ENCODE measurements at regions not wholly inside any gene's neighbourhood (a gene's known extent, or its start where the extent isn't known, plus 50 kb on each side); places are given as distances from the start of the nearest gene placed in this dataset.

DNA sequence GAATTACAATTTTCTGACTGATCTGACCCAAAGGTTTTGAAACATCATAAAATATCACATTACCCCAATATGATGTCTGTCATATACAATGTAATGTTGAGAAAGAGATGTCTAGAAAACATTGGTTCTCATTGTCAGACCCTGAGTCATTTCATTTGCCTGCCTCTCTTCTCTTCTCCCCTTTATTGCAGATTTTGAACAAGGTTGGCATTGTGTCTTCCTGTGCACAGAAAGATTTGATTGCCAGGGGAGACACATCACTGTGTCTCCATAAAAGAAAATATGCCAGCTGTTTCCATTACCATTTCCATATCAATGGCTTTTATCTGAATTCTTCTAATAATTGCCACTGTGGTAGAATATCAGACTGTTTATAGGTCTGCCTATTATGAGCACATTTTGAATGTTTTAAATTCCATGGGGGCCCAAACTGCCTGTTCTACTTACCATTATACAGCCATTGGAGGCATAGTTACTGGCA is 65.6 kb downstream of the IFI44 start:
- TF ChIP-seq, protein P1, sequence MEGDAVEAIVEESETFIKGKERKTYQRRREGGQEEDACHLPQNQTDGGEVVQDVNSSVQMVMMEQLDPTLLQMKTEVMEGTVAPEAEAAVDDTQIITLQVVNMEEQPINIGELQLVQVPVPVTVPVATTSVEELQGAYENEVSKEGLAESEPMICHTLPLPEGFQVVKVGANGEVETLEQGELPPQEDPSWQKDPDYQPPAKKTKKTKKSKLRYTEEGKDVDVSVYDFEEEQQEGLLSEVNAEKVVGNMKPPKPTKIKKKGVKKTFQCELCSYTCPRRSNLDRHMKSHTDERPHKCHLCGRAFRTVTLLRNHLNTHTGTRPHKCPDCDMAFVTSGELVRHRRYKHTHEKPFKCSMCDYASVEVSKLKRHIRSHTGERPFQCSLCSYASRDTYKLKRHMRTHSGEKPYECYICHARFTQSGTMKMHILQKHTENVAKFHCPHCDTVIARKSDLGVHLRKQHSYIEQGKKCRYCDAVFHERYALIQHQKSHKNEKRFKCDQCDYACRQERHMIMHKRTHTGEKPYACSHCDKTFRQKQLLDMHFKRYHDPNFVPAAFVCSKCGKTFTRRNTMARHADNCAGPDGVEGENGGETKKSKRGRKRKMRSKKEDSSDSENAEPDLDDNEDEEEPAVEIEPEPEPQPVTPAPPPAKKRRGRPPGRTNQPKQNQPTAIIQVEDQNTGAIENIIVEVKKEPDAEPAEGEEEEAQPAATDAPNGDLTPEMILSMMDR (IDR thresholded peaks at IDR 0.05; ENCODE audit: low read depth, low read length), result no peak

DNA sequence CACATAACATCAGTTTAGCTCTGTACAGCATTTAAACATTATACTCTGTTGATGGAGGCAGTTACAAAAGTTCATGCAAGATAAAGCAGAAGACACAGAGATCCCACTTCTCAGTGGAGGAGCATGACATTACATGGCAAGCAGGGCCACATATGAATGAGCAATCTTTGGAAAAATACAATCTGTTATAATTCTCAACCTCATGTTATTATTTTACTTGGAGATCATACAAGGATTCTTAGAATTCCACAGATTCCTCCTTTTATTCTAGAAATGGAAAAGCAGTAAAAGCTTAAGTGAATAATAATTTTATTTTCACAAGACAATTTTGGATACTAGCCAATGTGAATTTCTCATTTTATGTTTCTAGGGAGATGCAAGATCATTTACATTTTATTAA is 66.6 kb downstream of the IFI44 start:
- TF ChIP-seq, protein P1 (IDR thresholded peaks at IDR 0.05; ENCODE audit: low read depth, low read length), result no peak
- H3K4me3 ChIP-seq (ENCODE audit: low read depth, low read length), result no peak overlapping the region

More for the DNA sequence above, 65.6 kb downstream of the IFI44 start:
- H3K4me3 ChIP-seq (ENCODE audit: low read depth, low read length), result no peak overlapping the region

DNA sequence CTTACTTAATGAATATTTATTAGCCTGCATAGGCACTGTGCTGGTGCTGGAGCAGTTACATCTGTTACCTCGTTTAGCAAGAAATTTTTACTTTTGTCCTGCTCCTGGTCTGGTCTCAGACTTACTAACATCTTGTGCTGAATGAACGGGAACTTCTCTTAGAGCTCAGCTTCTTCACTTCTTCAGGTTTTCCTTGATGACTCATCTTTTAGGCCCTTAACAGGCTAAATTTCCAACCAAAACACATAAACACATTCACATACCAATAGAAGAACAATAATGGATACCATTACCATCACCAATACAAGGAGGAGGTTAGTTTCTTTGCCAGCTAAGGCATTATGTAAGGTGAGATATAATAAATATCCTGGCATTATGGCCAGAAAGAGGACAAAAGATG is 68.9 kb downstream of the IFI44 start:
- TF ChIP-seq, protein P1 (IDR thresholded peaks at IDR 0.05; ENCODE audit: low read depth, low read length), result no peak
- H3K4me3 ChIP-seq (ENCODE audit: low read depth, low read length), result no peak overlapping the region

DNA sequence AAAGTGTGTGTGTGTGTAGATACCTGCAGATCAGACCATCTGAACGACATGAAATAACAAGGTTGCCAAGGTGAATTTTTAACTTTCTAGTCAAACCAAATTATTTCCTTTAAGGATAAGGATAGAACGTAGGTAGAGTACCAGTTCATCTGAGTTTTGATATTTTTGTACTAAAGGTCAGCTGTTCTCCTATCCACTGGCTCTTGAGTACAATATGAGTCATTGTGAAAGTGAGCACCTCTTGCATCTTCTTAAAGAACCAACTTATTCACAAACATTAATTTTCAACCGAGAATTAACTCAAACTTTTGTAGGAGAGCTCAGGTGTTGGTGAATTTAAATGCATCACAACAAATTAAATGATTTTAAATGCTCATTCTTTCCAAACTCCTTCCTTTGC is 71.5 kb downstream of the IFI44 start:
- H3K4me3 ChIP-seq (ENCODE audit: low read depth, low read length), result no peak overlapping the region
- TF ChIP-seq, protein P1 (IDR thresholded peaks at IDR 0.05; ENCODE audit: low read depth, low read length), result no peak

DNA sequence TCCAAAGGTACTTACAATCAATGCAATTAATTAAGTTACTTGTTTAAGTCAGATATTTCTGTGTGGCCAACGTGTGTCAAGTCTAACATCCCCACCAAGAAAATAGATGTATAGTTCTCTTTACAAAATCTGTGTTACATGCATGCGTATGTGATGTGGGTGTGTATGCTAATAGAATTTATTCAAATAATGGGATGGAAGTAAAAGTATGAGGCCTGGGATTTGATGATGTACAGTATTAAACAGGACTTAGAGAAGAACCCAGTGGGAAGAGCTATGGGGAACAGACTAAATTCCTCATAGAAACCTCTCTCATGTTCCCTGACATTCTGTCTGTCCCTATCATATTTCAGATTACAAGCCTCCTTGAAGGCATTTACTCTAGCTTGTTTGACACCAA is 72.5 kb downstream of the IFI44 start:
- H3K4me3 ChIP-seq (ENCODE audit: low read depth, low read length), result no peak overlapping the region
- TF ChIP-seq, protein P1 (IDR thresholded peaks at IDR 0.05; ENCODE audit: low read depth, low read length), result no peak

DNA sequence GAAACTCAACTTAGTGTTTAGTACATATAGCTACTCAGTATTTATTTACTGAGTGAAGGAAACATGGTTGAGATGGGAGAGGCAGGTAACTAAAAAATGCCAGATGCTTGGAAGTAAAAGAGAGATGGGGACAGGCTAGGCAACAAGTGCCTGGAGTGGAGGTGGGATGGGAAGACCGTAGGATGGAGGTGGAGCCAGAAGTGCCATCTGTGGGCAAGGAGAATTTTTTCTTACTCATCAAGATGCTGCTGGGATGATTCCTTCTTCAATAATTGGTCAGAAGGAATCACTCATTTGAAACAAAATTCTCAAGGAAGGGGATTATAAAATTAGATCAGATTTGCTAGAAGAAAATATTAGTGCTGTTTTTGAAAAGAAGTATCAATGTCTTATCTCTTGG is 72.9 kb downstream of the IFI44 start:
- TF ChIP-seq, protein P1 (IDR thresholded peaks at IDR 0.05; ENCODE audit: low read depth, low read length), result no peak
- H3K4me3 ChIP-seq (ENCODE audit: low read depth, low read length), result no peak overlapping the region

DNA sequence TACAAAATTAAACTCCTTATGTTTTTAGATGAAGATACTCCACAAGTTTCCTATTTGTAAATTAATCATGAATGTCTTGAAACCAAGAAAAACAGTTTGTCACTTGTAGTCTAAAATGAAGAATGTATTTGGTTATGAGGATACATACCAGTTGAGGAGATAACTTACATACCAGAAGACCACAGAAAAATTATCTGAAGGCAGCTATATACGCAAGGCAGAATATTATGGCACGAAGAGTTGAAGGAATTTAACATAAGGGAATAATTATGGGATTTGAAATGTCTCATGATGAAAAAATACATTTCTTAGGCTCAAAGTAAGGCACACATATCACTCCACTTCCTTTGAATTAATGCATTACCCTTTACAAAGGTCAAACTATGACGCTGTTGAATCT is 73.3 kb downstream of the IFI44 start:
- no peak overlapping the region for H3K4me3 ChIP-seq (ENCODE audit: low read depth, low read length)
- TF ChIP-seq, protein P1 (IDR thresholded peaks at IDR 0.05; ENCODE audit: low read depth, low read length), result no peak
